GM18870 (cell line): ENCODE measurements at regions not wholly inside any gene's neighbourhood (a gene's known extent, or its start where the extent isn't known, plus 50 kb on each side); places are given as distances from the start of the nearest gene placed in this dataset.
"Not testable (repeated sequence)": the region's sequence is repeated elsewhere in the genome, so short reads cannot be mapped to it uniquely, and the experiment has no call there.

Experiments used
- ATAC-seq: cut with Tn5 transposase; IDR thresholded peaks from one replicate; pipeline ENCODE4 v1.9.1; 2021; ENCODE audit warnings: moderate library complexity; ENCODE audit not compliant: unreplicated experiment

GRCh38 chr2:101612019-101612418 lies 85.5 kb upstream of the MAP4K4 start:
- no peak for ATAC-seq

- ATAC-seq = no peak
Observed at GRCh38 chr2:101610750-101611315, 86.7 kb upstream of the MAP4K4 start.

GRCh38 chr2:101609433-101609832 lies 88.1 kb upstream of the MAP4K4 start:
- no peak for ATAC-seq

- ATAC-seq = no peak
Observed at GRCh38 chr2:101608408-101609310, 88.8 kb upstream of the MAP4K4 start.

- ATAC-seq = no peak
Observed at GRCh38 chr2:101597347-101597944, 100.1 kb upstream of the MAP4K4 start.

GRCh38 chr2:101596333-101596732 lies 101.2 kb upstream of the MAP4K4 start:
- ATAC-seq = no peak

GRCh38 chr2:101587251-101587650 lies 110.3 kb upstream of the MAP4K4 start:
- no peak for ATAC-seq

GRCh38 chr2:101583861-101584260 lies 108.9 kb upstream of the RFX8 start:
- ATAC-seq = no peak

GRCh38 chr2:101581675-101582299 lies 106.9 kb upstream of the RFX8 start:
- no peak for ATAC-seq

- no peak for ATAC-seq
Observed at GRCh38 chr2:101580528-101580927, 105.6 kb upstream of the RFX8 start.

- no peak for ATAC-seq
Observed at GRCh38 chr2:101578671-101579070, 103.8 kb upstream of the RFX8 start.

GRCh38 chr2:101578135-101578534 lies 103.2 kb upstream of the RFX8 start:
- ATAC-seq = not testable (repeated sequence)

- ATAC-seq = no peak
Observed at GRCh38 chr2:101577173-101577572, 102.3 kb upstream of the RFX8 start.

GRCh38 chr2:101574622-101575021 lies 99.7 kb upstream of the RFX8 start:
- ATAC-seq = no peak

- no peak for ATAC-seq
Observed at GRCh38 chr2:101571951-101572350, 97.0 kb upstream of the RFX8 start.

- no peak for ATAC-seq
Observed at GRCh38 chr2:101569886-101570520, 95.1 kb upstream of the RFX8 start.

GRCh38 chr2:101568969-101569368 lies 94.1 kb upstream of the RFX8 start:
- ATAC-seq = no peak

- ATAC-seq = no peak
Observed at GRCh38 chr2:101566632-101567228, 91.8 kb upstream of the RFX8 start.

GRCh38 chr2:101563849-101564248 lies 88.9 kb upstream of the RFX8 start:
- no peak for ATAC-seq

- no peak for ATAC-seq
Observed at GRCh38 chr2:101560780-101561315, 85.9 kb upstream of the RFX8 start.
